ENCODE measurements at regions not wholly inside any gene's neighbourhood (a gene's known extent, or its start where the extent isn't known, plus 50 kb on each side); places are given as distances from the start of the nearest gene placed in this dataset.

DNA sequence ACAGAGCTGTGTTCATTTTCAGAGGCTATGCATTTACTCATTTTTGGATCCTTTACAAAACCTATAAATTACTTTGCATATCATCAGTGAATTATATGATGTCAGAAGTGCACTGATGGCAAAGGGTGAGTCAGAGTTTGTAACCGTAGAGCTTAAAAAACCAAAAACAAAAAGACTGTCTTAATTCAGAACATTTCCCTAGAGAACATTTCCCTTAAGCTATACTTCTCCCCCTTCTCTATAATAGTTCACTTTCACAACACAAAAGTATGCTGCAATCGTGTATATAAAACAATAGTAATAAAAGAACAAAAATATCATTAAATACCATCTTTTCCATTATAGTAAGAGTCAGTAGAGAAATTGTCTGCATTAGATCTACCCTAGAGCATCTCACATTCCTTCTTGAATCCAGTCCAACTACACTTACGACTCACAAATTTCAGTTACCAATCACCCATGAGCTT is 934.9 kb downstream of the LRFN5 start:
- intact Hi-C loops (cut with DNase I; ENCODE audit: low total_unique reads) = no loop called here
- TF ChIP-seq POLR2AphosphoS5 (IDR thresholded peaks at IDR 0.05) = no peak
- TF ChIP-seq, protein P1, sequence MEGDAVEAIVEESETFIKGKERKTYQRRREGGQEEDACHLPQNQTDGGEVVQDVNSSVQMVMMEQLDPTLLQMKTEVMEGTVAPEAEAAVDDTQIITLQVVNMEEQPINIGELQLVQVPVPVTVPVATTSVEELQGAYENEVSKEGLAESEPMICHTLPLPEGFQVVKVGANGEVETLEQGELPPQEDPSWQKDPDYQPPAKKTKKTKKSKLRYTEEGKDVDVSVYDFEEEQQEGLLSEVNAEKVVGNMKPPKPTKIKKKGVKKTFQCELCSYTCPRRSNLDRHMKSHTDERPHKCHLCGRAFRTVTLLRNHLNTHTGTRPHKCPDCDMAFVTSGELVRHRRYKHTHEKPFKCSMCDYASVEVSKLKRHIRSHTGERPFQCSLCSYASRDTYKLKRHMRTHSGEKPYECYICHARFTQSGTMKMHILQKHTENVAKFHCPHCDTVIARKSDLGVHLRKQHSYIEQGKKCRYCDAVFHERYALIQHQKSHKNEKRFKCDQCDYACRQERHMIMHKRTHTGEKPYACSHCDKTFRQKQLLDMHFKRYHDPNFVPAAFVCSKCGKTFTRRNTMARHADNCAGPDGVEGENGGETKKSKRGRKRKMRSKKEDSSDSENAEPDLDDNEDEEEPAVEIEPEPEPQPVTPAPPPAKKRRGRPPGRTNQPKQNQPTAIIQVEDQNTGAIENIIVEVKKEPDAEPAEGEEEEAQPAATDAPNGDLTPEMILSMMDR (IDR thresholded peaks at IDR 0.05 in 8 of 11, conservative IDR thresholded peaks at IDR 0.05 in 3 of 11) = no peak
- no peak for TF ChIP-seq POLR2A (IDR thresholded peaks at IDR 0.05)

DNA sequence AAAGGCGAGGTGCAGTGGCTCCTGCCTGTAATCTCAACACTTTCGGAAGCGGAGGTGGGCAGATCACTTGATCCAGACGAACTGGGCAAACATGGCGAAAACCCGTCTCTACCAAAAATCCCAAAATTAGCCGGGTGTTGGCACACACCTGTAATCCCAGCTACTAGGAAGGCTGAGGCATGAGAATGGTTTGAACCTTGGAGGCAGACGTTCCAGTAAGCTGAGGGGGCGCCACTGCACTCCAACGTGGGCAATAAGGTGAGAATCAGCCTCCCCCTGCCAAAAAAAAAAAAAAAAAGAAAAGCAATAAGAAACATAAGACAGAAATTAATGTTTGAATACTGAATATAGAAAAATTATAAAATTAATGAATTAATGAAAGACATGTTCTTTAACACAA is 928.7 kb downstream of the LRFN5 start:
- 82 to 92% (median 87%) methylated on average over 10 of the region's 10 CpGs for WGBS, 5 donors

More for the DNA sequence above, 934.9 kb downstream of the LRFN5 start:
- WGBS, 5 donors = 58 to 70% (median 65%) methylated on average over 3 of the region's 3 CpGs
- Histone ChIP-seq H3K27me3 (replicated peaks in 1 of 7) (no peaks in the 10 kb centered on the region), H3K36me3 (no peaks in the 10 kb centered on the region), H3K27ac (no peak overlapping the region), H3K4me3 (no peak overlapping the region), H3K4me1 (no peaks in the 10 kb centered on the region), H3K9me3 (no peaks in the 10 kb centered on the region)
- no peak for DNase-seq

DNA sequence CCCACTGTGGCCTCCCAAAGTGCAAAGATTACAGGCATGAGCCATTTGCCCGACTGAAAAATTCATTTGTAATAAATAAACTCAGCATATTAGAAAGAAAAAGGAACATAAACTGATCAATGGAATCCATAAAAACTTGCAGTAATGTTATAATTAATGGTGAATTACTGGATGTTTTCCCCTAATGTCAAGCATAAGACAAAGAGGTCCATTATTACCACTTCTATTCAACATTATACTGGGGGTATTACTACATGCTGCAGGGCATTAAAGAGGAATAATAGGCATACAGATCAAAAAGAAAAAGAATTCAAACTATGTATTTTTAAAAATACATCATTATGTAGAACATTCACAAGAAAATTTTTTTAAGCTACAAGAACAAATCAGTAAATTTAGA is 926.8 kb downstream of the LRFN5 start:
- H3K9me3 ChIP-seq = no peaks in the 10 kb centered on the region
- H3K4me3 ChIP-seq = no peak overlapping the region
- DNase-seq = no peak
- H3K27ac ChIP-seq = no peak overlapping the region
- intact Hi-C loops (cut with DNase I; ENCODE audit: low total_unique reads) = no loop called here
- WGBS, 5 donors = 76 to 90% (median 78%) methylated on average over 1 of the region's 1 CpG
- H3K36me3 ChIP-seq = no peaks in the 10 kb centered on the region
- TF ChIP-seq, protein P1 (IDR thresholded peaks at IDR 0.05 in 8 of 11, conservative IDR thresholded peaks at IDR 0.05 in 3 of 11) = no peak
- TF ChIP-seq POLR2AphosphoS5 (IDR thresholded peaks at IDR 0.05) = no peak
- TF ChIP-seq POLR2A (IDR thresholded peaks at IDR 0.05) = no peak
- H3K27me3 ChIP-seq (replicated peaks in 1 of 7) = no peaks in the 10 kb centered on the region
- H3K4me1 ChIP-seq = no peaks in the 10 kb centered on the region

More for the DNA sequence above, 928.7 kb downstream of the LRFN5 start:
- Histone ChIP-seq H3K9me3 (no peaks in the 10 kb centered on the region), H3K36me3 (no peaks in the 10 kb centered on the region), H3K27me3 (replicated peaks in 1 of 7) (no peaks in the 10 kb centered on the region), H3K4me3 (no peak overlapping the region), H3K4me1 (no peaks in the 10 kb centered on the region), H3K27ac (no peak overlapping the region)
- DNase-seq = no peak
- intact Hi-C loops (cut with DNase I; ENCODE audit: low total_unique reads) = no loop called here
- TF ChIP-seq, protein P1 (IDR thresholded peaks at IDR 0.05 in 8 of 11, conservative IDR thresholded peaks at IDR 0.05 in 3 of 11) = no peak
- TF ChIP-seq POLR2A (IDR thresholded peaks at IDR 0.05) (no peak), POLR2AphosphoS5 (IDR thresholded peaks at IDR 0.05) (no peak)

GRCh38 chr14:42532194-42532593 is 925.5 kb downstream of the LRFN5 start:
- TF ChIP-seq POLR2A (IDR thresholded peaks at IDR 0.05) (no peak), POLR2AphosphoS5 (IDR thresholded peaks at IDR 0.05) (no peak)
- TF ChIP-seq, protein P1 (IDR thresholded peaks at IDR 0.05 in 8 of 11, conservative IDR thresholded peaks at IDR 0.05 in 3 of 11) = no peak
- Histone ChIP-seq H3K27ac (no peak overlapping the region), H3K36me3 (no peaks in the 10 kb centered on the region), H3K9me3 (no peaks in the 10 kb centered on the region), H3K4me1 (no peaks in the 10 kb centered on the region), H3K27me3 (replicated peaks in 1 of 7) (no peaks in the 10 kb centered on the region), H3K4me3 (no peak overlapping the region)
- intact Hi-C loops (cut with DNase I; ENCODE audit: low total_unique reads) = no loop called here
- no peak for DNase-seq
- 88 to 95% (median 90%) methylated on average over 2 of the region's 2 CpGs for WGBS, 5 donors

Data from spleen (tissue), 11 donors.